K562 (cell line): ENCODE measurements at regions not wholly inside any gene's neighbourhood (a gene's known extent, or its start where the extent isn't known, plus 50 kb on each side); places are given as distances from the start of the nearest gene placed in this dataset.

ENCODE experiments used
- ATAC-seq: fragments of 200-7000 bp; cut with Tn5 transposase; 3 replicates; pipeline ENCODE4 v1.9.1; 2020; ENCODE audit warnings: moderate library complexity
- BruUV-seq: library from RNA; stranded (reverse); fragments of 400-500 nt; replicated peaks from 2 replicates; lab custom pipeline; 2021; lab: Mats Ljungman, UMichigan
- CTCF ChIA-PET: fragments of 300-600 bp; formaldehyde crosslinking; extraction: SDS; loops from one replicate; lab custom pipeline; 2021; ENCODE audit warnings: low intra/inter-chr PET ratio; lab: Yijun Ruan, JAX
- POLR2A ChIA-PET: fragments of 300-600, 350-650 bp; sonication (Branson Sonifier 250); formaldehyde crosslinking; extraction: SDS; loops from one replicate; lab custom pipeline; 2021; ENCODE audit warnings: antibody characterized with exemption, inconsistent platforms; lab: Yijun Ruan, JAX
- DNase-seq, 4 experiments: peaks; one replicate each; pipeline versions ENCODE4 v3.0.0 to v3.0.0-alpha.2; 2011 to 2018; ENCODE audit warnings: low spot score in 3 of 4, mixed read lengths in 3 of 4; ENCODE audit errors: extremely low read depth in 1 of 4
- FAIRE-seq: peaks from 2 replicates; lab custom pipeline; 2011; peaks lifted over from hg19 to GRCh38; lab: Jason Lieb, UNC
- H2AFZ ChIP-seq: 2 replicates; pipeline ENCODE4 v1.6.0; 2011; ENCODE audit warnings: low read depth, low read length, control low read depth, inconsistent platforms
- H3K27ac ChIP-seq: fragments of 200-600 bp; 3 replicates; pipeline ENCODE4 v1.8.0; 2011; ENCODE audit warnings: low read depth, mild to moderate bottlenecking, control low read depth, inconsistent platforms, low read length, moderate library complexity, mixed read lengths; ENCODE audit errors: extremely low read depth
- H3K27me3 ChIP-seq, 2 experiments: fragments of 300-600 bp in 1 of 2; 2 replicates in 1 of 2; 3 replicates in 1 of 2; pipeline versions ENCODE4 v1.6.0 to v1.8.0; 2011; ENCODE audit warnings: inconsistent platforms in 2 of 2, low read length in 2 of 2, mild to moderate bottlenecking in 1 of 2, mixed read lengths in 1 of 2, moderate library complexity in 1 of 2; ENCODE audit not compliant: control insufficient read depth in 2 of 2, insufficient read depth in 2 of 2
- H3K36me3 ChIP-seq: fragments of 300-600 bp; 3 replicates; pipeline ENCODE4 v1.8.0; 2011; ENCODE audit warnings: mild to moderate bottlenecking, low read length, inconsistent platforms; ENCODE audit not compliant: control insufficient read depth, insufficient read depth
- H3K4me1 ChIP-seq, 2 experiments: fragments of 200-600 bp in 1 of 2; replicated peaks in 1 of 2; 2 replicates in 1 of 2; 3 replicates in 1 of 2; pipeline versions ENCODE4 v1.5.1 to v1.8.0; 2011; ENCODE audit warnings: inconsistent platforms in 2 of 2, low read length in 2 of 2, mild to moderate bottlenecking in 1 of 2, mixed read lengths in 1 of 2, moderate library complexity in 1 of 2; ENCODE audit not compliant: control insufficient read depth in 2 of 2, insufficient read depth in 2 of 2
- H3K4me2 ChIP-seq: 2 replicates; pipeline ENCODE4 v1.6.1; 2011; ENCODE audit warnings: low read length, control low read depth, inconsistent platforms, mixed read lengths; ENCODE audit not compliant: insufficient read depth
- H3K4me3 ChIP-seq: fragments of 200-600 bp; sonication (generic), shearing (Covaris generic); 2 replicates; pipeline ENCODE4 v1.5.1; 2016; ENCODE audit warnings: control low read depth, inconsistent platforms
- H3K79me2 ChIP-seq: fragments of 200-600 bp; 3 replicates; pipeline ENCODE4 v1.8.0; 2011; ENCODE audit warnings: low read length, inconsistent platforms; ENCODE audit not compliant: control insufficient read depth, insufficient read depth
- H3K9ac ChIP-seq, 2 experiments: 2 replicates each; pipeline versions ENCODE4 v1.6.0 to v1.6.1; 2011; ENCODE audit warnings: low read depth in 2 of 2, low read length in 2 of 2, control low read depth in 1 of 2, inconsistent platforms in 1 of 2, mild to moderate bottlenecking in 1 of 2, mixed read lengths in 1 of 2; ENCODE audit not compliant: insufficient read depth in 1 of 2
- H3K9me1 ChIP-seq: one replicate; pipeline ENCODE4 v1.6.0; 2011; ENCODE audit warnings: inconsistent platforms, mild to moderate bottlenecking, low read length, moderate library complexity; ENCODE audit not compliant: control insufficient read depth, insufficient read depth
- H3K9me3 ChIP-seq: replicated peaks from 2 replicates; pipeline ENCODE4 v1.5.1; 2011; ENCODE audit warnings: low read depth, low read length, inconsistent platforms; ENCODE audit not compliant: control insufficient read depth, insufficient read depth
- H4K20me1 ChIP-seq: replicated peaks from 2 replicates; pipeline ENCODE4 v1.6.1; 2011; ENCODE audit warnings: low read length, inconsistent platforms, mixed read lengths; ENCODE audit not compliant: control insufficient read depth, insufficient read depth
- CTCFL ChIP-seq: IDR thresholded peaks from 2 replicates; pipeline ENCODE4 v1.6.1; 2011; ENCODE audit warnings: borderline replicate concordance, low read depth, mild to moderate bottlenecking, moderate library complexity, low read length; ENCODE audit not compliant: insufficient read depth, poor library complexity, severe bottlenecking
- GTF3C2 ChIP-seq: IDR thresholded peaks from 3 replicates; pipeline ENCODE4 v1.6.1; 2011; ENCODE audit warnings: borderline replicate concordance, mild to moderate bottlenecking, moderate library complexity; ENCODE audit not compliant: insufficient read length; ENCODE audit errors: extremely low read depth
- YBX1 ChIP-seq: fragments of 450-650 bp; IDR thresholded peaks from 2 replicates; pipeline ENCODE4 v1.7.1; 2016; ENCODE audit warnings: mild to moderate bottlenecking
- ZNF124 ChIP-seq: sonication (generic); formaldehyde crosslinking; IDR thresholded peaks from 2 replicates; pipeline ENCODE4 v1.8.1; 2022; ENCODE audit warnings: missing genetic modification reagents
- ZNF277 ChIP-seq: fragments of 250-450 bp; sonication (Bioruptor Pico); IDR thresholded peaks from 2 replicates; pipeline ENCODE4 v1.8.0; 2022; ENCODE audit warnings: inconsistent platforms, mild to moderate bottlenecking, moderate library complexity, borderline replicate concordance
- ZNF586 ChIP-seq: fragments of 450-650 bp; formaldehyde crosslinking; conservative IDR thresholded peaks from 2 replicates; pipeline ENCODE4 v1.4.0; 2020; ENCODE audit warnings: mild to moderate bottlenecking, moderate library complexity
- WGBS: fragments of 100-300 bp; shearing (Covaris generic); methylation state at CpG from one replicate; pipeline ENCODE4 v1.1.6; 2016; ENCODE audit warnings: low coverage, mixed read lengths; ENCODE audit not compliant: insufficient coverage; ENCODE audit errors: missing lambda C conversion rate; 5-methylcytosine and 5-hydroxymethylcytosine counted together
- in situ Hi-C: fragments of 300-500 bp; cut with MboI; formaldehyde crosslinking; loops from 4 replicates; pipeline ENCODE4 v1.15.0; 2018; ENCODE audit warnings: inconsistent platforms, mixed read lengths
- intact Hi-C: fragments of 100-400 bp; cut with micrococcal nuclease; formaldehyde crosslinking; loops from 2 replicates; pipeline ENCODE4 v1.14.2; 2022

GRCh38 chr13:111872475-111873150 is 194.3 kb upstream of the SOX1 start (continued):
- TF ChIP-seq CTCFL: no peak
- no peak for TF ChIP-seq GTF3C2

- no peaks in the 10 kb centered on the region for H3K9me1 ChIP-seq
- H3K79me2 ChIP-seq: no peaks in the 10 kb centered on the region
- BruUV-seq: no TSS peak
- no peaks in the 10 kb centered on the region for H4K20me1 ChIP-seq
- H3K27ac ChIP-seq: no peak overlapping the region
- no peak for TF ChIP-seq YBX1
- no peak for TF ChIP-seq ZNF124
- no peak for TF ChIP-seq ZNF586 (CRISPR knock-in tag)
- no peak for TF ChIP-seq ZNF277
- no peaks in the 10 kb centered on the region for H3K9me3 ChIP-seq
- H3K4me3 ChIP-seq: no peak overlapping the region
- no peaks in the 10 kb centered on the region for H3K36me3 ChIP-seq
- ATAC-seq: no peak
- H3K4me2 ChIP-seq: no peak overlapping the region
- in situ Hi-C loops (no loop called here), intact Hi-C loops (no loop called here)
- 0% methylated on average over 5 of the region's 8 CpGs for WGBS
- no peak overlapping the region for H3K9ac ChIP-seq
- POLR2A ChIA-PET: no interaction called here
- no peak overlapping the region for H2AFZ ChIP-seq
- CTCF ChIA-PET: no interaction called here
- H3K27me3 ChIP-seq: peaks cover 0 to 10% of the 10 kb centered on the region in 2 experiments; a peak in 2 of 5 replicates
- H3K4me1 ChIP-seq: no peaks in the 10 kb centered on the region
- no peak for FAIRE-seq
- DNase-seq: no peak
Measured at GRCh38 chr13:111873676-111874178, 193.2 kb upstream of the SOX1 start.
